ENCODE measurements at regions not wholly inside any gene's neighbourhood (a gene's known extent, or its start where the extent isn't known, plus 50 kb on each side); places are given as distances from the start of the nearest gene placed in this dataset.
"Not testable (repeated sequence)": the region's sequence is repeated elsewhere in the genome, so short reads cannot be mapped to it uniquely, and the experiment has no call there.

DNA sequence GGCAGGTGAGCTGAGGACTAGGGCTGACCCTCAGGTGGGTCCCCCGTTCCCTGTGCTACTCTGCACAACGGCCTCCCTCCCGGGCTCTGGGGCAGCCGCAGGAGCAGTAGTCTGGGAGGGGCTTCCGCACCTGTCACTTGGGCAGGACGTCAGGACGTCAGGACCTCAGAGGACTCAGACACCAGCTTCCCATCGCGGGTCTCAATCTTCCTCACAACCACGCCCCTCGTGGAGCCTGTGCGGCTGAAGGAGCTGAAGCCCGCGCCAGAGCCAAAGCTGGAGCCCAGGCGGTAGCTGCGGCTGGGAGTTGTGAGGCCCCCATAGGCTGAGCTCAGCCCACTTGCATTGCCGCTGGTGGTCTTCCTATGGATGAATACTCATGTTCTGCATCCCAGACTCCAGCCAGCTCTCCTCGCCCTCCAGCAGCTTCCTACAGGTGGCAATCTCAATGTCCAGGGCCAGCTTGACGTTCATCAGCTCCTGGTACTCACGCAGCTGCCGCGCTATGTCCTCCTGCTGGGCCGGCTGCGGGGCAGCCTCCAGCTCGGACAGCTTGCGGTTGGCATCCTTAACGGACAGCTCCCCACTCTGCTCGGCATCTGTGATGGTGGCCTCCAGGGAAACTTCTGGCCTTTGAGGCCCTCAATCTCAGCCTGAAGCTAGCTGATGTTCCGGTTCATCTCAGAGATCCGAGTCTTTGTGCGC lies 381.4 kb upstream of the RGMB start (continued):
- TF ChIP-seq, protein P1, sequence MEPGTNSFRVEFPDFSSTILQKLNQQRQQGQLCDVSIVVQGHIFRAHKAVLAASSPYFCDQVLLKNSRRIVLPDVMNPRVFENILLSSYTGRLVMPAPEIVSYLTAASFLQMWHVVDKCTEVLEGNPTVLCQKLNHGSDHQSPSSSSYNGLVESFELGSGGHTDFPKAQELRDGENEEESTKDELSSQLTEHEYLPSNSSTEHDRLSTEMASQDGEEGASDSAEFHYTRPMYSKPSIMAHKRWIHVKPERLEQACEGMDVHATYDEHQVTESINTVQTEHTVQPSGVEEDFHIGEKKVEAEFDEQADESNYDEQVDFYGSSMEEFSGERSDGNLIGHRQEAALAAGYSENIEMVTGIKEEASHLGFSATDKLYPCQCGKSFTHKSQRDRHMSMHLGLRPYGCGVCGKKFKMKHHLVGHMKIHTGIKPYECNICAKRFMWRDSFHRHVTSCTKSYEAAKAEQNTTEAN (CRISPR knock-in tag; IDR thresholded peaks at IDR 0.05), result no peak
- TF ChIP-seq JAZF1 (CRISPR knock-in tag; IDR thresholded peaks at IDR 0.05) (no peak), NR2C2 (CRISPR knock-in tag; IDR thresholded peaks at IDR 0.05) (no peak), ZBTB21 (CRISPR knock-in tag; IDR thresholded peaks at IDR 0.05; ENCODE audit: borderline replicate concordance) (no peak), CREM (CRISPR knock-in tag; IDR thresholded peaks at IDR 0.05) (no peak), FOXP1 (CRISPR knock-in tag; IDR thresholded peaks at IDR 0.05; ENCODE audit: borderline replicate concordance) (no peak)
- TF ChIP-seq, protein P2, sequence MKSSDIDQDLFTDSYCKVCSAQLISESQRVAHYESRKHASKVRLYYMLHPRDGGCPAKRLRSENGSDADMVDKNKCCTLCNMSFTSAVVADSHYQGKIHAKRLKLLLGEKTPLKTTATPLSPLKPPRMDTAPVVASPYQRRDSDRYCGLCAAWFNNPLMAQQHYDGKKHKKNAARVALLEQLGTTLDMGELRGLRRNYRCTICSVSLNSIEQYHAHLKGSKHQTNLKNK (CRISPR knock-in tag; IDR thresholded peaks at IDR 0.05), result no peak

DNA sequence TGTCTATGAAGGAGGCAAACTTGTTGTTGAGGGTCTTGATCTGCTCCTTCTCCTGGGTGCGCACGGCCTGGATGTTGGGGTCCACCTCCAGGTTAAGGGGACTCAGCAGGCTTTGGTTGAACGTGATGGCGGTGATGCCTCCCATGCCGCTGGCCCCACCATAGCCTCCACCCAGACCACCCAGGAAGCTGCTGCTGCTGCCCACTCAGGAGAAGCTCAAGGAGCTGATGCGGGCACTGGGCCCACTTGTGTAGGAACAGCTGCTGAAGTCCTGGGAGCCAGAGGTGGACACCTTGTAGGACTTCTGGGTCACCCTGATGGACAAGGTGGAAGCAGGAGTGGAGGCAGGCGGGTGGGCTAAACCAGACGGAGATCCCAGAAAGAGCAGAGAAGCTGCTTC lies 380.3 kb upstream of the RGMB start:
- ChIA-PET POLR2A (interaction anchor here (1.2 kb wide), 1 partner anchor 380 kb away, joined by 3 read pairs; the partner anchor contains the start of gene RGMB), CTCF (interaction anchor here (0.9 kb wide), 1 partner anchor 376 kb away, joined by 3 read pairs; no protein-coding TSS in a partner anchor)
- Mint-ChIP-seq H3K4me1 (peaks cover 25% of the 10 kb centered on the region), H3K36me3 (peaks cover 13% of the 10 kb centered on the region), H3K9me3 (peaks cover 16% of the 10 kb centered on the region)
- H3K4me3 Mint-ChIP-seq; H3K27me3 Mint-ChIP-seq (ENCODE audit: low read depth); ATAC-seq; H3K27ac Mint-ChIP-seq; DNase-seq (ENCODE audit: low spot score): not testable (repeated sequence)

DNA sequence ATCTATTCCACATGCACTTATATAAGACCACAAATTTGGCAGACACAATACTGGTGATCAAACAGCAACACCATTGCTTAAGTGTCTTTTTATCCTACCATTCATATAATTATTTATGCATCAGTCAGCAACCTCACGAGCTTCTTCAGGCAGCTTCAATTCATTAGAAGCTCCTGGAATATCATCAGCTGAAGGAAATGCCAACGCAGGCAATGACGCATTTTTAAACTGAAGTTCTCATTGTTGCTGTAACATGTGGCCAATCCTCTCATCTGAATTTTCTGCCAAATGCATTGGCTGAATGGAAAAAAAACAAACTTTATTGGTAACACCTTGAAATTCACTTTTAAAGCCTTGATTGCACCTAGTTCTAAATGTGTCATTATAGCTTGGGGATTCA lies 376.4 kb upstream of the RGMB start:
- Mint-ChIP-seq H3K4me1 (0 out of 2 replicates have a peak, but pooled peaks cover 2% of the 10 kb centered on the region), H3K36me3 (peaks cover 13% of the 10 kb centered on the region), H3K4me3 (no peak overlapping the region), H3K27ac (no peak overlapping the region), H3K9me3 (peaks cover 16% of the 10 kb centered on the region), H3K27me3 (ENCODE audit: low read depth) (no peaks in the 10 kb centered on the region; the same call in 1 of the 2 replicates)
- CTCF ChIA-PET, result interaction anchor here (0.8 kb wide), 1 partner anchor 371 kb away, joined by 3 read pairs; no protein-coding TSS in a partner anchor
- DNase-seq (ENCODE audit: low spot score), result no peak
- no peak for ATAC-seq
- TF ChIP-seq CREM (CRISPR knock-in tag; IDR thresholded peaks at IDR 0.05), result no peak
- POLR2A ChIA-PET, result no interaction called here

DNA sequence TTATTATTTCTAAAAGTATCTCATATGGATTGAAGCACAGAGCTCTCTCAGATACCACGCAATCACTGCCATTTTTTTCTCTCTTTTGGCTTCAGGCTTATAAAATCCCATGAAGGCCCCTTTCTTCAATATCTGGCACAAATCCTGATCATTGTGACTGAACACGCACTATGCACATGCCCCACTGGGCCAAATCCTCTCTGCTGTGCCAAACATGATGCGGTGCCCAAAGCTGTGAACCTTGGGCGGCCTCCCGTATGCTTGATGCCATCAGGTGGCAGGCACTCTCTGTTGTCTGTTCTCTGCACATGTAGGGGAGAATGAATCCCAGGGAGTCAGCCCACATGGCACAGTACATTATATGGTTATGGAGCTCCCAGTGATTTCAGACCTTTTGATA lies 375.0 kb upstream of the RGMB start:
- POLR2A ChIA-PET, result no interaction called here
- no peak overlapping the region for H3K4me3 Mint-ChIP-seq
- H3K9me3 Mint-ChIP-seq, result peaks cover 7% of the 10 kb centered on the region
- H3K36me3 Mint-ChIP-seq, result peaks cover 6% of the 10 kb centered on the region
- TF ChIP-seq HMGA2 (CRISPR knock-in tag; IDR thresholded peaks at IDR 0.05) (no peak), ETV6 (CRISPR knock-in tag; IDR thresholded peaks at IDR 0.05) (no peak)
- TF ChIP-seq, protein P3, sequence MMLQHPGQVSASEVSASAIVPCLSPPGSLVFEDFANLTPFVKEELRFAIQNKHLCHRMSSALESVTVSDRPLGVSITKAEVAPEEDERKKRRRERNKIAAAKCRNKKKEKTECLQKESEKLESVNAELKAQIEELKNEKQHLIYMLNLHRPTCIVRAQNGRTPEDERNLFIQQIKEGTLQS (CRISPR knock-in tag; conservative IDR thresholded peaks at IDR 0.05), result no peak
- H3K27ac Mint-ChIP-seq, result no peak overlapping the region
- ATAC-seq (no peak), DNase-seq (ENCODE audit: low spot score) (no peak)
- CTCF ChIA-PET, result no interaction called here
- 0 out of 2 replicates have a peak, but pooled peaks cover 3% of the 10 kb centered on the region for H3K4me1 Mint-ChIP-seq
- no peaks in the 10 kb centered on the region for H3K27me3 Mint-ChIP-seq (ENCODE audit: low read depth)

DNA sequence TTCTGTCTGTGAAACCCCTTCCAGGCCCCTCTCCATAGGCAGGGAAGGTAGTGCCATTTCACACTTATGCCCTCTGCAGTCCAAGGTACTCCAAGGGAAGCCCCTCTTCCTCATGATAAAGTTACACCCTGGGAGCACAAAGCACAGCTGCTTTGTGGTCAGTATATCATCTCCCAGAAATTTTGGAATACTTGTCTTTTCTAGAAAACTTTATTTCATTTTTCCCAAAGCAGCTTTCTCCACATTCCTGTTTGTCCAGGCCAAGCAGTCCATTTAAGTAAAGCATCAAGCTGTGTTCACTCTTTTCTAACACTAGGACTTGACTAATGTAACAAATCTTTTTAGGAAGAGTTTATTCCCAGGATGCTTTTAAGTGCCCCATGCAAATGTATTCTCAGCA lies 371.8 kb upstream of the RGMB start:
- H3K36me3 Mint-ChIP-seq, result no peaks in the 10 kb centered on the region
- ATAC-seq (no peak), DNase-seq (ENCODE audit: low spot score) (no peak)
- ChIA-PET POLR2A (no interaction called here), CTCF (interaction anchor here (1.9 kb wide), 1 partner anchor 367 kb away, joined by 5 read pairs; no protein-coding TSS in a partner anchor)
- H3K4me3 Mint-ChIP-seq, result no peak overlapping the region
- H3K27ac Mint-ChIP-seq, result no peak overlapping the region
- 0 out of 2 replicates have a peak, but pooled peaks cover 3% of the 10 kb centered on the region for H3K4me1 Mint-ChIP-seq
- H3K27me3 Mint-ChIP-seq (ENCODE audit: low read depth), result no peaks in the 10 kb centered on the region
- TF ChIP-seq ATF1 (CRISPR knock-in tag; IDR thresholded peaks at IDR 0.05), result no peak
- TF ChIP-seq NR1H2 (CRISPR knock-in tag; IDR thresholded peaks at IDR 0.05), result no peak
- no peak for TF ChIP-seq ZNF121 (CRISPR knock-in tag; IDR thresholded peaks at IDR 0.05)
- TF ChIP-seq ZNF423 (CRISPR knock-in tag; IDR thresholded peaks at IDR 0.05), result no peak
- H3K9me3 Mint-ChIP-seq, result no peaks in the 10 kb centered on the region

Data from WTC11 (cell line).